Tibial nerve (tissue), 3 donors: ENCODE measurements at regions not wholly inside any gene's neighbourhood (a gene's known extent, or its start where the extent isn't known, plus 50 kb on each side); places are given as distances from the start of the nearest gene placed in this dataset.

Experiments used
- POLR2A ChIP-seq, 2 donors: fragments of 450-650 bp; IDR thresholded peaks; one replicate each; pipeline ENCODE4 v1.6.1; 2017; ENCODE audit warnings: antibody characterized with exemption in 2 of 2, mild to moderate bottlenecking in 2 of 2, moderate library complexity in 2 of 2
- TF ChIP-seq, protein P1 (sequence below), 5 experiments: fragments of 200-600 bp in 3 of 5; fragments of 450-650 bp in 2 of 5; sonication (generic) in 3 of 5; IDR thresholded peaks; one replicate each; pipeline ENCODE4 v1.5.1; 2016 to 2019; ENCODE audit warnings: antibody characterized with exemption in 5 of 5, mild to moderate bottlenecking in 3 of 5, moderate library complexity in 2 of 5

DNA sequence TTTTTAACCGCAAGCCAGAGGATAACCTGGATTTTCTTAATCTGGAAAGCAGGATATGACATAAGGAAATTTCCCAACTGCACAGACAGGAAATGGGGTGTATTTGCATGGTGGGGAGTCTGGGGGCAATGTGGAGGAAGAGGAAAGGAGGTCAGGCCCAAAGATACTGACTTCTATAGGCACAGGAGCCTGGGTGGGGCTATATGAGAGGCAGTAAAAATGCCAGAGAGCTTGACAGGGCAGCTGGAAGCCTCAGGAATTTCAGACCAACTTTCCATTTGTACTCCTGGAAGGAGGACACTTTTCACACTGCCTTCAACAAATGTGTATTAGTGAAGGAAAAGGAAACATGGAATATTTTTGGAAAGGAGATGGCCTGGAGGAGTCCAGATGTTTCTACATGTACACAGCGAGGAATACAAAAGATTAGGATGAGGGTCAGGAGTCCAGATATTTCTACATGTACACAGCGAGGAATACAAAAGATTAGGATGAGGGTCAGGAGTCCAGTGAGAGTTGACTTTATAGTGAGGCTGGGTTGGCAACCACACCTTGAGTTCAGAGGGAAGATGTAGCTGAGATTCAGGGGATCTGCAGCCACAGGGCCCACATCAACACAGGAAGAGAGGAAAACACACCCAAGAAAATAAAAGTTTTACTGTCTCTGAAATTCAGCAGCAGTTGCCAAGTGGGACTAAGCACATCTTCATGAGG, 111.9 kb upstream of the PTPRG start:
- TF ChIP-seq POLR2A (IDR thresholded peaks at IDR 0.05) = no peak
- TF ChIP-seq, protein P1, sequence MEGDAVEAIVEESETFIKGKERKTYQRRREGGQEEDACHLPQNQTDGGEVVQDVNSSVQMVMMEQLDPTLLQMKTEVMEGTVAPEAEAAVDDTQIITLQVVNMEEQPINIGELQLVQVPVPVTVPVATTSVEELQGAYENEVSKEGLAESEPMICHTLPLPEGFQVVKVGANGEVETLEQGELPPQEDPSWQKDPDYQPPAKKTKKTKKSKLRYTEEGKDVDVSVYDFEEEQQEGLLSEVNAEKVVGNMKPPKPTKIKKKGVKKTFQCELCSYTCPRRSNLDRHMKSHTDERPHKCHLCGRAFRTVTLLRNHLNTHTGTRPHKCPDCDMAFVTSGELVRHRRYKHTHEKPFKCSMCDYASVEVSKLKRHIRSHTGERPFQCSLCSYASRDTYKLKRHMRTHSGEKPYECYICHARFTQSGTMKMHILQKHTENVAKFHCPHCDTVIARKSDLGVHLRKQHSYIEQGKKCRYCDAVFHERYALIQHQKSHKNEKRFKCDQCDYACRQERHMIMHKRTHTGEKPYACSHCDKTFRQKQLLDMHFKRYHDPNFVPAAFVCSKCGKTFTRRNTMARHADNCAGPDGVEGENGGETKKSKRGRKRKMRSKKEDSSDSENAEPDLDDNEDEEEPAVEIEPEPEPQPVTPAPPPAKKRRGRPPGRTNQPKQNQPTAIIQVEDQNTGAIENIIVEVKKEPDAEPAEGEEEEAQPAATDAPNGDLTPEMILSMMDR (IDR thresholded peaks at IDR 0.05) = no peak
